Osteoblast (primary cell): ENCODE measurements at regions not wholly inside any gene's neighbourhood (a gene's known extent, or its start where the extent isn't known, plus 50 kb on each side); places are given as distances from the start of the nearest gene placed in this dataset.

Experiments
- DNase-seq: peaks from one replicate; pipeline ENCODE4 v3.0.0; 2011; ENCODE audit warnings: low spot score, mixed read lengths; ENCODE audit not compliant: insufficient read length; ENCODE audit errors: missing footprints
- H2AFZ ChIP-seq: 2 replicates; pipeline ENCODE4 v1.6.0; 2011; ENCODE audit warnings: mild to moderate bottlenecking, low read length
- H3K27ac ChIP-seq: 2 replicates; pipeline ENCODE4 v1.5.1; 2011; ENCODE audit warnings: mild to moderate bottlenecking, low read depth, low read length, moderate library complexity
- H3K27me3 ChIP-seq: 2 replicates; pipeline ENCODE4 v1.6.0; 2012; ENCODE audit warnings: mild to moderate bottlenecking, control low read depth, inconsistent platforms, low read length, moderate library complexity; ENCODE audit not compliant: insufficient read depth
- H3K36me3 ChIP-seq: 2 replicates; pipeline ENCODE4 v1.5.1; 2011; ENCODE audit warnings: mild to moderate bottlenecking, low read length, control low read depth, moderate library complexity; ENCODE audit not compliant: insufficient read depth
- H3K4me1 ChIP-seq: 2 replicates; pipeline ENCODE4 v1.5.1; 2011; ENCODE audit warnings: mild to moderate bottlenecking, low read length, control low read depth, moderate library complexity; ENCODE audit not compliant: insufficient read depth
- H3K4me2 ChIP-seq: 2 replicates; pipeline ENCODE4 v1.6.0; 2011; ENCODE audit warnings: mild to moderate bottlenecking, low read length; ENCODE audit not compliant: insufficient read depth
- H3K4me3 ChIP-seq: fragments of 200-600 bp; sonication (generic); 3 replicates; pipeline ENCODE4 v1.5.1; 2012; ENCODE audit warnings: mild to moderate bottlenecking, low read length, inconsistent platforms; ENCODE audit not compliant: insufficient read depth
- H3K79me2 ChIP-seq: 2 replicates; pipeline ENCODE4 v1.6.0; 2012; ENCODE audit warnings: mild to moderate bottlenecking, low read length, control low read depth, inconsistent platforms; ENCODE audit not compliant: insufficient read depth
- H3K9me3 ChIP-seq: 2 replicates; pipeline ENCODE4 v1.5.1; 2011; ENCODE audit warnings: low read depth, low read length, control low read depth
- H4K20me1 ChIP-seq: 2 replicates; pipeline ENCODE4 v1.6.0; 2012; ENCODE audit warnings: mild to moderate bottlenecking, low read length, control low read depth; ENCODE audit not compliant: insufficient read depth
- CTCF ChIP-seq: IDR thresholded peaks from 2 replicates; pipeline ENCODE4 v1.5.1; 2011; ENCODE audit warnings: mild to moderate bottlenecking, low read depth, low read length, moderate library complexity; ENCODE audit errors: extremely low read depth

GRCh38 chr3:116946376-116946775 is 236.8 kb downstream of the TUSC7 start:
- H3K4me1 ChIP-seq, result no peaks in the 10 kb centered on the region
- no peaks in the 10 kb centered on the region for H3K36me3 ChIP-seq
- H3K27me3 ChIP-seq, result no peaks in the 10 kb centered on the region
- H3K9me3 ChIP-seq, result no peaks in the 10 kb centered on the region
- no peaks in the 10 kb centered on the region for H4K20me1 ChIP-seq
- H3K4me2 ChIP-seq, result no peak overlapping the region
- H2AFZ ChIP-seq, result no peak overlapping the region
- H3K4me3 ChIP-seq, result no peak overlapping the region
- H3K79me2 ChIP-seq, result no peaks in the 10 kb centered on the region
- no peak overlapping the region for H3K27ac ChIP-seq
- no peak for TF ChIP-seq CTCF
- DNase-seq, result no peak

- Histone ChIP-seq H3K36me3 (no peaks in the 10 kb centered on the region), H3K27ac (no peak overlapping the region), H2AFZ (no peak overlapping the region), H3K4me3 (no peak overlapping the region), H3K27me3 (no peaks in the 10 kb centered on the region), H3K9me3 (no peaks in the 10 kb centered on the region), H3K4me1 (no peaks in the 10 kb centered on the region), H3K79me2 (no peaks in the 10 kb centered on the region), H4K20me1 (no peaks in the 10 kb centered on the region), H3K4me2 (no peak overlapping the region)
- no peak for DNase-seq
- no peak for TF ChIP-seq CTCF
These were observed 237.6 kb downstream of the TUSC7 start for GRCh38 chr3:116947148-116947547.

- Histone ChIP-seq H3K36me3 (no peaks in the 10 kb centered on the region), H3K27me3 (no peaks in the 10 kb centered on the region), H2AFZ (no peak overlapping the region), H3K4me1 (no peaks in the 10 kb centered on the region), H3K27ac (no peak overlapping the region), H3K79me2 (no peaks in the 10 kb centered on the region), H3K4me2 (no peak overlapping the region), H3K4me3 (no peak overlapping the region), H4K20me1 (no peaks in the 10 kb centered on the region), H3K9me3 (no peaks in the 10 kb centered on the region)
- no peak for DNase-seq
- TF ChIP-seq CTCF, result no peak
These were observed 238.2 kb downstream of the TUSC7 start for GRCh38 chr3:116947809-116948208.

- H3K4me1 ChIP-seq, result no peaks in the 10 kb centered on the region
- H4K20me1 ChIP-seq, result no peaks in the 10 kb centered on the region
- no peaks in the 10 kb centered on the region for H3K36me3 ChIP-seq
- no peak overlapping the region for H3K27ac ChIP-seq
- no peaks in the 10 kb centered on the region for H3K9me3 ChIP-seq
- TF ChIP-seq CTCF, result no peak
- DNase-seq, result no peak
- H3K4me3 ChIP-seq, result no peak overlapping the region
- no peak overlapping the region for H3K4me2 ChIP-seq
- no peaks in the 10 kb centered on the region for H3K79me2 ChIP-seq
- no peak overlapping the region for H2AFZ ChIP-seq
- H3K27me3 ChIP-seq, result no peaks in the 10 kb centered on the region
These were observed 240.9 kb downstream of the TUSC7 start for GRCh38 chr3:116950301-116951055.
